ENCODE measurements at regions not wholly inside any gene's neighbourhood (a gene's known extent, or its start where the extent isn't known, plus 50 kb on each side); places are given as distances from the start of the nearest gene placed in this dataset.
A peak's percentile ranks its signal among the peaks of the same experiment; 100 is the strongest.

DNA sequence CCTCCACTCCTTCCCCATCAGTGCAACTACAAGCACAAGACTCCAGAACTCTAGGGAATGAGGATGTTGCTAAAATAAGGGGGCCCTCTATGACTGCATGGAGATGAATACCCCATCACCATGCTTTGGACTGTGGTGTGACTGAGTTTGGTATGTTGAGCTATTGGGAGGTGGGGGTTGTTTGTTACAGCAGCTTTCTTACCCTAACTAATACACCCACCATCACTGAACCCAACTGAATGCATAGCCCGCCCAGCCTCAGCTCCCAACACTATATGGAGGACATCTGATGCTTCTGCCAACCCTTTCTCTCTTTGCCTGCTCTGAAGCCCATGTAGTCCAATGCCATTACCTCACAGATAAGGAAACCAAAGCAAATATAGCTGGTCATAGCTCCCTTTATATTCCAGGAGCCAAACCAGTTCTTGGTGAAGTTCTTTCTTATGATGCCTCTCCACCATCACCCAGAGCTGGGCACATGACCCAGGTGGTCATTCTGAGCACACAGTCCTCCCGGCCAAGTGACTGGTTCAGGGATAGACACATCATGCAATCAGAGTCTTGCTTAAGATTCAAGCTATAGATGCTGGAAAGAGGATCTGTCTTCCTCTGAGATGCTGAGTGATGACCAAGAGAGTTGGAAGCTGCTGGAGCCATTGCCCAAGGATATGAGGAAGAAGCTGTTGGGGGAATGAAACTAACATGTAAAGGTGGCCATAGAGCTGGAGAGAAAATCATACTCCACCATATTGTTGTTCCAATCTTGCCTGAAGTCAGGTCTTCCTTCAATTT is 155.6 kb upstream of the HAAO start:
- no peak for DNase-seq

DNA sequence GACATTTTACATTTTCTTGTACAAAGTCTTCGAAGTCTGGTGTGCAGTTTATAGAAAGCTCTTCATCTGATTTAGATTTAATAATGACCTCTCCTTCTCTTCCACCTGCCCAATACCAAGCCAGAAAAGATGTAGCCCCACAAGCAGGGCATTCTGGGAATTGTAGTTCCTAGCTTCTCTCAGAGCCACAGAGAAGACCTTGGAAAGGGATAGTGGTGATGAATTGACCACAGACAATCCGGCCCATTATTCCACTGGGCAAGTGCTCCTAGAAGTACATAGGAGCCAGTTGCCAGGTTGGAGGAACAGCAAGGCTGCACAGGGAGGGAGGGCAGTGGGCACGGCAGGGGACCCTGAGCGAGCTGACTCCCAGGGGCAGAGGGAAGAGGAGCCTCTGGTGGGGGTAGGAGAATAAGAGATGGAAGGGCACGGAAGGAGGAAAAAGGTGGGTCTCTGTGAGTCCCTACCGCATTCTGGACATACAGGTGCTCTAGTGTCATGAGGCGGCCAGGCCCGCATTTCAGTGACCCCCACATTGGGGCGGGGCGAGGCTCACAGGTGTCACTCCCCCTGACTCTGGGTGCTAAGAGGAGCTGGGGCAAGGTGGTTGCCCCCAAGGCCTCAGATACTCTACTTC is 152.5 kb upstream of the HAAO start:
- peak; percentile 22 for DNase-seq

DNA sequence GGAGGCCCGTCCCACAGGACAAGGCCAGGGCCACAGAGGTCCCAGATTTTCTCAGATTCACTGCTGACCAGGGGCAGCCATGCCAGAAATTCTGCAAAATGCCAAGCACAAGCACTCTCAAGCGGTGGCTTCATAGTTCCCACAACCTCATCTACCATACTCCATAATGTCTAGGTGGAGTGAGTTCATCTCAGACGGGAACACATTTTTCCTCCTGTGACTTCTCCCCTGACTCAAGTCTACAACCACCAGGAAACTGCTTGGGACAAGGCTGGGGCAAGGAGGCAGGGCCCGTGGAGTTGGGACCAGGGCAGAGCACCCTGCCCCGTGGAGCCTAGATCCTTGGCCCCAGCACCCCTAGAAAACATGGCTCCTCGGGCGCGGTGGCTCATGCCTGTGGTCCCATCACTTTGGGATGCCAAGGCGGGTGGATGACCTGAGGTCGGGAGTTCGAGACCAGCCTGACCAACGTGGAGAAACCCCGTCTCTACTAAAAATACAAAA is 150.7 kb upstream of the HAAO start:
- no peak for DNase-seq

DNA sequence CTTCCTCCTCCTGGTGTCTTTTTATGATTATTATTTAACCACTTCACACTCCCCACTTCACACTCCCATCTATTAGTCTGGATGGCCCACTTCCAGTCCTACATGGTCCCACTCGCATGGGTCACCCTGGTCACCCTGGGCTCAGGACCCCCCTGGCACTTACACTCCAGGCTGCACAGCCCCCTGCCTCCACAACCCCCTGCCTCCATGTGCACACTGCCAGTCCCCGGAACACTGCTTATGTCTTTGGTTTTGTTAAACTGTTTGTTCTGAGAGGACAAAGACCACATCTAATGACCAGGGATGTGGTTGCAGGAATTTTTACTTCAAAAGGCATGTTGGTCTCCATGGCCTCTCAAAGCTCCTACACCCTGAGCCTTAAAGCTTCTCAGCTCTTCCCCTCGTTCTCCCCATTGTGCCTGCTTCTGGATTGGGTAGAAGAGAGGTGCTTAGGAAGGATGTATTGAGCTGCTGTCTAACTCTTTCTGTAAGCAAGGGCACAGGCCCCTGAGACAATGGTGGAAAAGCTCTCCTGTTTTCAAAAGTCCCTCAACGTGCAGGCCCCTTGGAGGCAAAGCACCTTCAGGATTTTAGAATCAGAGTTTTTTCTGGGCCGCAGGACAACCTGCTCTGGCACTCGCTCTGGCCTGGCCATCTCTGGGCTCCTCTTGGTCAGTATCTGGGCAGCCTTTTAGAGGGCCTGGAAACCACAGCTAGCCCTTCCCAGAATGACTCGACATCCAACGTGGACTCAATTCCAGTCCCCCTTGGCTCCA is 150.0 kb upstream of the HAAO start:
- DNase-seq: no peak

DNA sequence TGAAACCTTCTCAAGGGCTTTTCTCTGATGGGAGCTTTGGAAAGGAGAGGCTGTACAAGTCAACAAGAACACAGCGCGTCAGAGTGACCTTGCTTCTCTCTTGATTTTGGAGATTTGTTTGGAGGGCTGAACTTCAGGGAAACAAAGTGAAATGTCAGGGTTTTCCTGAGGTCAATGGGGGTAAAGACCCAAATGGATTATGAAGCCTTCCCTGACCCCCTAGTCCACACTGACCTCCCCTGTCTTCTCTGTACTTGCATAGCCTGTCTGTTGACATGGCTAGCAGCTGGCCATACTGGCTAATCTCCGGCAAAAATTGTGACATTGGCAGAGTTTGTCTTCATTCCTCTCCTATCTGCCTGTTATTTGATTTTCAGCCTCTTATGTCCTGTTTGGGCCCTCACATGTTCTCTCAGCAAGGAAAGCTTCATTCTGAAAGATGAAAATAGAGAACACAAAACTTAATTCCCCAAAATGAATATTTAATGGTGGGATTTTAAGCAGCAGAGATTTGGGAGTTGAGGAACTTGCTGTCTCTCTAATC is 149.3 kb upstream of the HAAO start:
- no peak for DNase-seq

DNA sequence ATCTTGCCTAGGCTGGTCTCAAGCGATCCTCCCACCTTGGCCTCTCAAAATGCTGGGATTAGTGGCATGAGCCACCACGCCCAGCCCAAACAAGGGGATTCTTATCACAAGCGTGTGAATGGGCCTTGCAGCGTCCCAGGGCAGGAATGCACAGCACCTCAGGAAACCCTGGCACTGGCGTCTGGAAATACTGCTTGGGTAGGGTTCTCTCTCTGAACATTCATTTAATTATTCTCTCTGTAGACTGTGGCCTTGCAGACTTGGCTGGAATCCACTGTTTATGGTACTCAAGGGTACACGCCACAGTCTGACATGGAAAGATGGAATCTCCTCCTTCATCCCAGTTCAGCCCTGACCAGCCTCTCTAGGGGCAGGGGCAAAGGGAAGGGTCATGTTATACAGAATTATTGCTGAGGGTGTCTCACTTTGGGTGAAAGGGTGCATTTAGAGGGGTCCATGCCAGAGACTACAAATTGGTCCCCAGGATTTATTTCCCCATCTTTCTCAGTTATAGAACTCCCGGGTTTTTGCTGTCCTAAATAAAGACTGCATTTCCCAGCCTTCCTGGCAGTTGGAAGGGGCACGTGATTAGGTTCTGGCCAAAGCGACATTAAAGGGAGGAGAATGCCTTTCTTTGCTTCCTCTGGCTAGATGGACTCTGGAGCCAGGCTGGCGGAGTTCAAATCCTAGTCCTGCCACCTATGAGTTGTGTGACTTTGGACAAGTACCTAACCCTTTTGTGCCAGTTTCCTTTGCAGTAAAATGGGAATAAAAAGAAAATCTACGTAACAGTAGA is 147.2 kb upstream of the HAAO start:
- DNase-seq: no peak

DNA sequence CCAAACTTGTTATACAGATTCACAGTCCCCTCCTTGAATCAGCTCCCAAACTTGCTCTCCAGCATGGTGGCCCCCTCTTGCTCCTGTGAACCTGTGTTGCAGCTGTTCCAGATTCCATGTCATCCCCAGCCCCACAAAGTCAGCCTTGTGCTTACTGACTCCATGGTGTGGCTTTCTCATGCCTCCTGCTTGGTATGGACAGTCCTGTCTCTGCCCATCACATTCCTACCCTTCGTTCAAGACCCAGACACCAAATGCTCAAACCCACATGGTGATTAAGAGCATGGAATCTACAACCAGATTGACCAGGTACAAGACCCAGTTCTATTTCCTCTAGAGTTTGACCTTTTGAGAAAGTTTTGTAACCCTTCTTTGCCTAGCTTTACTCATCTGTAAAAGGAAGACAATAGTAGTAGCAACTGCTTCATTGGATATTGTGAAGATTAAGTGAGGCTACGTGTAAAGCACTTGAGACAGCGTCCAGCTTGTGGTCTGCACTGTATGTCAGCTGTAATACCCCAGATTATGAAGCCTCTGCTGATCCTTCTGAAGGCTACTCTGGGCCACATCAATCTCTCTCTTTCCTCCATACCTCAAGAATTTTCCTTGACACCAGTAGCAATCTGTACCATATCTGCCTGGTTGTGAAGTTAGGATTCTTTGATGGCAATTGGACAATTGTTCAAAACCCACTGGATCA is 146.4 kb upstream of the HAAO start:
- no peak for DNase-seq

DNA sequence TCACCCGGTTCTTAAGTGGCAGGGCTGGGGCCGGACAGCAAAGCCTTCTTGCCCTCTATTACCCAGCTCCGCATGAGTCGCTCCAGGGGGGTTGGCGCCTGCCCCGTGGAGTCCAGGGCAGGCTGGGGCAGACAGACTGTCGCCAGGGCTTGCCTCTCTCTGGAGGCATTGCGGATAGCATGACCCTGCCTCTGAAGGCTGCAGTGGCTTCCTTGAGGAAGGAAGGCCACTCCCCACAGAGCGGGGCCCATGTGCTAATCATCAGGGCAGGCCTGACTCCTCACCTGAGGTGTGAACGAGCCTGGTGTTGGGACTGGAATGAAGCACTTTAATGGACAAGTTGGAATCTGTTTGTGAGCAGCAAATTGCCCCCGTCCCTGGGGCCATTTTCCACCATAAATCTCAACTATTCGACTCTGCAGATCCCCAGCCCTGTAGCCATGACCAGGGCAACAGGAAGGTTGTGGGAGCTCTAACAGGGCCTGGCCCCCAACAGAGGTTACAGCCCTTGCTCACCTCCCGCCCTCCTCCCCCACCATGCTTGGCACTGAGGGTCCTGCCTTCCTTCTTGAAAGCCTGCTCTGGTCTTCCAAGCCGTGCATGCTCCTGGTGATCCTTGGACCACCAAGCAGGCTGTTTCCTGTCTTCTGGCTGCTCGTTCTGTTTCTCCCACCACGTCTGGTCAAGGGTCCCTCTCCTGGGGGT is 144.9 kb upstream of the HAAO start:
- DNase-seq: no peak

DNA sequence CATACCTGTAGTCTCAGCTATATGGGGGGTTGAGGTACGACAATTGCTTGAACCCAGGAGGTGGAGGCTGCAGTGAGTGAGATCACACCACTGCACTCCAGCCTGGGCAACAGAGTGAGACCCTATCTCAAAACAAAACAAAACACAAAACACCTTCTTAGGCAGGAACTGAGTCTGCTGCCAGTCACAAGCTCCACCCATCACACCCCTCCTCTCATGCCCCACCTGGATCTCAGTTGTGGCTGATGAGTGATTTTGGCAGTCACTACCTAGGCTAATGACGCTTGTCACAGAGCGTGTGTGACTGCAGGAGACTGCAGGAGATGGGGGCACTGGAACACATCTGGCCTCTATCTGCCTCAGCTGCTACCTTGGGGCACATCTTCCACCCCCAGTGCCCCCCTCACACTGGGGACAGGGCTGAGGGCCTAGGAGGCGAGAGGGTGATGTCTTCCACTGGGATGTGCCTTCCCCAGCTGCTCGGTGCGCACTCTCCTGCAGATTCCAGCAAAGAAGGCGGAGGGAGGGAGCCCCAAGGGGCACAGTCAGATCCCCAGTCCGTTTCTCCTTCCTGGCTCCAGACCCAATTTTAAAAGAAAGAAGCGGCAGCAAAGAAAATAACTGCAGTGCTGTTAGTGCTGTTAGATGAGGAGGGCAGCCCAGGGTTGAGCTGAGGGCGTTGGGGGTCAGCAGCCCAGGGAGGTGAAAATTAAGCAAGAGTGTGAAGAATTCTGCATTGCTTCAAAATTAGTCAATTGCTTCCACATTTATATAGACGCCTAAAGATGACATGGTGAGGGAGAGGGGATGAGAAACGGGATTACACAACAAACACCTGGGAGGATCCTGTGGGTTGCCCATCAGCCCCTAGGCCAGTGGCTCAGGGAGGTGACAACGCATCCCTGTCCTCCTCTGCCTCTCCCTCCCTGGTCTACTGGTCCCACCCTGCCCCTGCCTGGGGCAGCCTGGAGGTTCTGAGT is 143.6 kb upstream of the HAAO start:
- no peak for DNase-seq

DNA sequence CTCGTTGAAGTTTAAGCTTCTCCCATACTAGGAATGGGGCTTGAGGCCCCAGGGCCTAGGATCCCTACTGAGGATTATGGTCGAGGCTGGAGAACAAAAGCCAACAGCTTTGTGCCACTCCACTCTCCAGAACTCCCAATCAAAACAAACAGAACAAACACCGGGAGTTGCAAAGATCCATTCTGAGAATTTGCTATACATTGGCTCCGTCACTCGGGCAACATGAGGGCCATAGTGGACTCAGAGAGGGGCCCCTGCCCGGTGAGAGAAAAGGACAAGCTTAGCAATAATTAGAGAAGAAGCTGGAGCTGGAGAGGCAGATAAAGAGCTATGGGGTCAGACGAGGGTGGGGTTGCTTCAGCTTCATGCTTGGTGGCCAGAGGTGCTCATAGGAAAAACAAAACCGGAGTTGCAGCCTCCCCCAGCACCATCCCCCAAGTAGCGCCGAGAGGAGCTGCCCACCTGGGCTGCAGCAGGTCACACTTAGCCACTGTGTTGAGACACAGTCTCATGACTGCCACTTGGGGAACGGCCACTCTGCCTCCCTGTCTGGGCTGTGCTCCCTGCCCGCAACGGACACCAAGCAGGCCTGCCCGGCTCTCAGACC is 142.3 kb upstream of the HAAO start:
- no peak for DNase-seq

DNA sequence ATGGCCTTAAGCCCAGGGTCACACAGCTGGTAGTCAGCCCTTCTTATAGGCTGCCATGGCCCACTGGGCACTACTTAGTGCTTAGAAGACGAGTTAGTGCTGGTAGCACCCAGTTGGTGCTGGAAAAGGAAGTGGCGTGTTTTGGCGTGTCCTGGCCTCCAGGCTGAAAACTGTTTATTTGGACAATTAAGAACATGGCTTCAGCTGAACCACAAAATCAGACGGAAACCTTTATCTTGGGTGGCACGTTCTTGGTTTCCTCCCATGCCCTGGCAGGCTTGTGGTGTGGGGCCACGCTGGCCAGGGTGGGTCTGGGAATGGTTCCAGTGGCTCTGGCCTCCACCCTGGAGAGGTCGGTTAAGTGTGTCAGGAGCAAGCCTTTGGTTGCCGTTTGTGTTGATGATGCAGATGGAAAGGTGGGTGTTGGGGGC is 141.5 kb upstream of the HAAO start:
- DNase-seq: no peak

DNA sequence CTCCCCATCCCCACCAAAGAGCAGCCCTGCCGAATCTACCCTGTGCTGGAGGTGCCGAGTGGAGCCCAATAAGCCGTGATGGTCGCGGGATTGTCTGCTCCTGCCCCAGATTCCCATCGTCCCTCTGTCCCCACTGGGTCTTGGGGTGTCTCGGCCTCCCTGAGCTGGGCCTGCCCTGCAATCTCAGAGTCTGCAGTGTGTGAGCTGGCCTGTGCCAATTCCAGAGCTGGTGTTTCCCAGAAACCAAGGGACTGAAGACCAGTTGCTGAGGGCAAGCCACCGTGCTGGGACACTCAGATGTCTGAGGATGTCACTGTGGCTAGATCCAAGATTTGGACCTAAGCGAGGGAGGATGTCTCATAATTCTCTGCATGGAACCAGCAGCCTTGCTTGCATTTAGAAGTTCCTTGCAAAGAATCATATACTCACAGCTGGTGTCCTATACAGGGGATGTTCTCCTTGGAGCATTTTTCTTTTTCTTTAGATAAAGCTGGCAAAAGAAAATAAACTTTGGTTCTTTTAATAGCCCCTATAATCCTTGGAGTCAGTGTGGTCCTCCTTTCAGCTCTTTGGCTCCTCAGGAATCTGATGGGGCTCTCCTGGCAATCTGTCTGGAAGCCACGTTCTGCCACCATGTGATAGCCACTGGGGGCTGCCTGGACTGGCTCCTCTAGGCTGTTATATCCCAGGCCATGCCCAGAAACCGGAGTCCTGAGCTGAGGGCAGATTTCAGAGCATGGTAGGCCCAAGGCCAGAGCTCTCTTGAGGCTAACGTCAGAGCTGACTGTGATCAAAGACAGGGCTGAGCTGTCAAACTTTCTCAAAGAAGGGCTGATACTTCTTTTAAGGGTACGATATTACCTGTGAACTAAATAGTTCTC is 140.1 kb upstream of the HAAO start:
- no peak for DNase-seq

DNA sequence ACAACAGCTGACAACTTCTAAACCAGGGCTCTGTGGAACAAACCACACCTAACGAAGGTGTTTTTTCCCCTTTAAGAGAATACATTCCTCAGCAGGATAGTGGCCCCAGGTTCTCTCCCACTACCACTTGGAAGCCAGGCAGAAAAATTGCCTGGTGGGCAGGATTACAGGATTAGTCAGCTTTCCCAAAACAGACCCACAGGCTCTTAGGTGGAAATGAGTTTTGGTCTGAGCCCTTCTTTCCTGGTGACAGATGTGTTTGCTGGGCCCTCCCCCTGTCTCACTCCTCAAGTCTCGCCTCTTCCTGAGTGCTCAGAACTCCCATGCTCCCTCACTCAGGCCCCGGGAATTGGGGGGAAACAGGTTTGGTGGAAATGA is 139.4 kb upstream of the HAAO start:
- DNase-seq: no peak

DNA sequence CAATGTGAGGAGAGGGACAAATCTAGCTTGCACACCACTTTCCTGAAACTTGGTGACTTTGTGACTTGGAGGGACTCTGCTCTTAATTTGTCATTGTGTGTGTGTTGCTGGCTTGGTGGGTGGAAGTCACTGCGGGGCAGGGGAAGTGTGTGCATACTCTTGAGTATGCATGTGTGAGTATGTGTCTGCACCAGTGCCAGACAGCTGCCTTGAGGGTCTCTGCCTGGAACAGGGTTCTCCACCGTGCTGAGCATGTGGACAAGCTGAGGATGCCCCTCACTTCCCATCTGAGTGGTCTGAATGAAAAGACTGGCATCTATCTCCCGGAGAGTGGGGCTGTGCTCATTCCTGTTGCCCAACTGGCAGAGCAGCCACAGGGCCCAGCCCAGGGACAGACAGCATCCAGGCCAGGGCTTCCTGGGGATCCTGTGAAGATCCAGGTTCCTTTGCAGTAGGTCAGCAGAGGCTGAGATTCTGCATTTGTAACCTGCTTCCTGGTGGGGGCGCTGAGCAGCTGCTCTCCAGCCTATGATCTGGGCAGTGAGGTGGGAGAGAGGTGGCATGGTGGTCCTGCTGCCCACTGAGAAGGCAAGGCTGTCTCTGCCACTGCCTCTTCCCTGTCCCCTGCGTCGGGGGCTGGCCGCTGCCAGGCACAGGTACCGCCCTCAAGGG is 138.9 kb upstream of the HAAO start:
- DNase-seq: no peak

DNA sequence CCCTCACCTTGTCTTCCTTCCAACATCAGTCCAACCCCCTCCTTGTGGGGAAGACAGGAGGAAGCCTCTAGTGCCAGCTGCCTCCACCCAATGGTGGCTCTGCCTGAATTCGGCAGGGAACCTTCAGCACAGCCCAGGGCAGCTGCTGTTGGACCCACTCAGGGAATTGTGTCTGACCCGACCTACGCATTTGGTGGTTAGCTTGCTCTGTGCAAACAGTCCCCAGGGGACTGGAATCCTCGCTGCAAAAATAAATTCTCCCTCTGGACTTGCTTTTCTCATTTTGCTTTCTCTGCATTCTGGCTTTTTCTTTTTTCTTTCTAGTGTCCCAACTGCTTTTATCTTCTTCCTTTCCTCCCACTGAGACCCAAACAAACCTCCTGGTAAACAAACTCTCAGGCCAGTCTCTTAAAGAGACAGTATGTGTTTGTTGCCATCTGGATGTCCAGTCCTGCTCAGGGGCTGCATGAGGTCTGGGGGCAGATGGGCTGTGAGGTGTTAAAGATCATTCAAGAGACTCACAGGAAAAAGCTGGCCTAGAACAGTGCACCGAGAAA is 137.7 kb upstream of the HAAO start:
- DNase-seq: no peak

DNA sequence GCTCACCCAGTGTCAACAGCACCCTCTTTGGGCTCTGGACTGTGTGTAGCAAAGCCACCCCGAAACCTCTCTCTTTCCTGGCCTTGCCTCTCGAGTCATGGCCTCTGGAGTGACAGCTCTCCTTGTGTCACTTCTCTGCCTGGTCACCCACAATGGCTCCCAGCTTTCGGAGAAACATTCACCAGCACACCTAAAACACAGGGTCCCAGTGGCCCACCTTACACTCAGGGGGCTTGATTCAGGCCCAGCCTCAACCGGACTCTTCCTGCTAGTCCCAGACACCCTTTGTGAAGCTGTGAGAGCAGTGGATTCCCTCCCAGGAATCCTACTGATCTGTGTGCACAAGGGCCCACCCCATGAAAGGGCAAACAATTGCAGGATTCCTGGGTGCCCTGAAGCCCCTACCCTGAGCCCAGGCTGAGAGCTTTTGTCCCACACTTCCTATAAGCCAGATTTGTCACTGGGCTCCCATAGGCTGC is 137.2 kb upstream of the HAAO start:
- no peak for DNase-seq
